HepG2 (cell line): ENCODE measurements at regions not wholly inside any gene's neighbourhood (a gene's known extent, or its start where the extent isn't known, plus 50 kb on each side); places are given as distances from the start of the nearest gene placed in this dataset.

Source experiments
- ATAC-seq: fragments of 200-7000 bp; cut with Tn5 transposase; 3 replicates; pipeline ENCODE4 v1.9.1; 2020; ENCODE audit warnings: mild to moderate bottlenecking, moderate library complexity
- BruUV-seq: library from RNA; stranded (reverse); fragments of 400-500 nt; replicated peaks from 2 replicates; lab custom pipeline; 2021; lab: Mats Ljungman, UMichigan
- CTCF ChIA-PET: fragments of 300-600 bp; formaldehyde crosslinking; extraction: SDS; loops from one replicate; lab custom pipeline; 2021; ENCODE audit warnings: low total read pairs, inconsistent platforms, low intra/inter-chr PET ratio; lab: Yijun Ruan, JAX
- POLR2A ChIA-PET: fragments of 350-600 bp; sonication (Branson Sonifier 250); formaldehyde crosslinking; loops from one replicate; lab custom pipeline; 2020; ENCODE audit warnings: antibody characterized with exemption, inconsistent platforms; lab: Yijun Ruan, JAX
- DNase-seq: peaks from one replicate; pipeline ENCODE4 v3.0.0-alpha.2; 2015; ENCODE audit warnings: low spot score
- FAIRE-seq: peaks from 3 replicates; lab custom pipeline; 2011; peaks lifted over from hg19 to GRCh38; lab: Jason Lieb, UNC
- H2AFZ ChIP-seq: one replicate; pipeline ENCODE4 v1.6.1; 2011; ENCODE audit warnings: low read length, inconsistent platforms
- H3K27ac ChIP-seq: fragments of 300-600 bp; 3 replicates; pipeline ENCODE4 v1.8.0; 2011; ENCODE audit warnings: mixed run types, mild to moderate bottlenecking, mixed read lengths, low read length, inconsistent platforms; ENCODE audit not compliant: insufficient read depth; ENCODE audit errors: extremely low read length
- H3K27me3 ChIP-seq, 2 experiments: fragments of 200-600 bp in 1 of 2; 2 replicates in 1 of 2; 3 replicates in 1 of 2; pipeline versions ENCODE4 v1.6.0 to v1.8.0; 2011; ENCODE audit warnings: low read length in 2 of 2, mild to moderate bottlenecking in 2 of 2, moderate library complexity in 2 of 2, inconsistent platforms in 1 of 2; ENCODE audit not compliant: insufficient read depth in 2 of 2, control insufficient read depth in 1 of 2
- H3K36me3 ChIP-seq, 2 experiments: fragments of 200-600 bp in 1 of 2; replicated peaks in 1 of 2; 2 replicates in 1 of 2; 3 replicates in 1 of 2; pipeline versions ENCODE4 v1.5.1 to v1.8.0; 2011; ENCODE audit warnings: low read length in 2 of 2, inconsistent platforms in 1 of 2; ENCODE audit not compliant: insufficient read depth in 2 of 2, control insufficient read depth in 1 of 2
- H3K4me1 ChIP-seq: 2 replicates; pipeline ENCODE4 v1.5.1; 2012; ENCODE audit warnings: low read length, inconsistent platforms; ENCODE audit not compliant: insufficient read depth
- H3K4me2 ChIP-seq: 2 replicates; pipeline ENCODE4 v1.6.0; 2011; ENCODE audit warnings: low read depth, low read length, inconsistent platforms
- H3K4me3 ChIP-seq, 3 experiments: fragments of 200-600 bp in 1 of 3; sonication (generic), shearing (Covaris generic) in 1 of 3; replicated peaks in 1 of 3; 2 replicates each; pipeline ENCODE4 v1.5.1; 2011 to 2016; ENCODE audit warnings: low read length in 3 of 3, inconsistent platforms in 2 of 3, low read depth in 2 of 3, mild to moderate bottlenecking in 2 of 3, control low read depth in 1 of 3, mixed read lengths in 1 of 3; ENCODE audit not compliant: insufficient read depth in 1 of 3
- H3K79me2 ChIP-seq: one replicate; pipeline ENCODE4 v1.6.1; 2011; ENCODE audit warnings: low read length, inconsistent platforms; ENCODE audit not compliant: insufficient read depth
- H3K9ac ChIP-seq: 2 replicates; pipeline ENCODE4 v1.6.0; 2011; ENCODE audit warnings: mild to moderate bottlenecking, low read depth, low read length, inconsistent platforms; ENCODE audit not compliant: insufficient read depth
- H3K9me3 ChIP-seq: 2 replicates; pipeline ENCODE4 v1.5.1; 2012; ENCODE audit warnings: mild to moderate bottlenecking, low read length
- H4K20me1 ChIP-seq: 2 replicates; pipeline ENCODE4 v1.6.0; 2011; ENCODE audit warnings: inconsistent platforms, mild to moderate bottlenecking, low read length, moderate library complexity; ENCODE audit not compliant: insufficient read depth
- PCBP2 ChIP-seq: fragments of 200-400 bp; formaldehyde crosslinking; optimal IDR thresholded peaks from 2 replicates; pipeline ENCODE3; 2018; ENCODE audit warnings: low read length, low read depth; ENCODE audit not compliant: poor library complexity, severe bottlenecking
- SATB2 ChIP-seq: sonication (generic); formaldehyde crosslinking; IDR thresholded peaks from 2 replicates; pipeline ENCODE4 v1.5.0; 2020; ENCODE audit warnings: missing genetic modification reagents
- WGBS: methylation state at CpG from one replicate; pipeline ENCODE4 v1.1.6; 2017; ENCODE audit warnings: low lambda C conversion rate; 5-methylcytosine and 5-hydroxymethylcytosine counted together
- in situ Hi-C: cut with HindIII; loops from 2 replicates; pipeline ENCODE4 v1.10.0; 2017; ENCODE audit warnings: low pct_unique_long_range_greater_than_20kb; ENCODE audit not compliant: extremely low pct_ligation_motif_present
- intact Hi-C: fragments of 100-400 bp; cut with micrococcal nuclease; formaldehyde crosslinking; loops from one replicate; pipeline ENCODE4 v1.10.0; 2022; ENCODE audit not compliant: unreplicated experiment
- TF ChIP-seq, protein P1 (sequence below): sonication (generic); formaldehyde crosslinking; IDR thresholded peaks from 2 replicates; pipeline ENCODE4 v1.4.0; 2020; ENCODE audit warnings: missing genetic modification reagents, borderline replicate concordance
- TF ChIP-seq, protein P2 (sequence below): IDR thresholded peaks from 2 replicates; pipeline ENCODE4 v1.6.1; 2016; ENCODE audit warnings: mild to moderate bottlenecking

DNA sequence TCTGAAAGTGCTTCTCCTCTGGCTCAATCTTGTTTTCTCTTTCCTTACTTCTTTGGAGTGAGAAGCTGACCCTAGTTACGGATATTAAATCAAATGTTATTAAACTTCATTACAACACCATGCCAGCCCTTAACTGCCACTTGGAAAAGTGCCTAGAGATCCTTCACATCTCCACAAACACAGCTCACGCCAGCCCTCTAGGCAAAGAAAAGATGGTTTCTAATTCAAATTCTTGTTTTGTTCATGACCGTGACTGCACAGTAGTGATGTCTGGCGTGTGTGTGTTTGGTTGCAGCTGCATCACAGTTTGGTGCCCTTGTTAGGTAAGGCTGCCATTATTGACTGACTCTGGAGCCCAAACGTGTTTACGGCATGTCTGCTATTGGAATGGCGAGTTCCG lies 113.0 kb downstream of the BEGAIN start (continued):
- no peak for TF ChIP-seq PCBP2

DNA sequence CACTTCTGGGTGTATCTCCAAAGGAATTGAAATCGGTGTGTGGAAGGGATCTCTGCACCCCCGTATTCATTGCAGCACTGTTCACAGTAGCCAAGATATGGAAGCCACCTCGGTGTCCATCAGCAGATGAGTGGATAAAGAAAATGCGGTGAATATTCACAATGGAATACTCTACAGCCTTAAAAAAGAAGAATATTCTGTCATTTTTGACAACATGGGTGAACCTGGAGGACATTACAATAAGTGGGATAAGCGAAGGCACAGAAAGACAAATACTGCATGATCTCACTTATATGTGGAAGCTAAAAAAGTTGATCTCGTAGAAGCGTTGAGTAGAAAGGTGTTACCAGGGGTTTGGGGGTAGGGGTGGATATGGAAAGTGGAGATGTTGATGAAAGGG lies 111.9 kb downstream of the BEGAIN start:
- Histone ChIP-seq H2AFZ (no peak overlapping the region), H3K79me2 (no peaks in the 10 kb centered on the region), H3K36me3 (no peaks in the 10 kb centered on the region), H3K4me3 (no peak overlapping the region), H3K27ac (no peak overlapping the region), H3K4me1 (peaks cover 22% of the 10 kb centered on the region), H3K9me3 (no peaks in the 10 kb centered on the region), H4K20me1 (no peaks in the 10 kb centered on the region), H3K4me2 (no peak overlapping the region), H3K9ac (no peak overlapping the region), H3K27me3 (no peaks in the 10 kb centered on the region)
- ChIA-PET POLR2A (no interaction called here), CTCF (no interaction called here)
- 98% methylated on average over 7 of the region's 7 CpGs for WGBS
- no peak for FAIRE-seq
- no TSS peak for BruUV-seq
- TF ChIP-seq, protein P1, sequence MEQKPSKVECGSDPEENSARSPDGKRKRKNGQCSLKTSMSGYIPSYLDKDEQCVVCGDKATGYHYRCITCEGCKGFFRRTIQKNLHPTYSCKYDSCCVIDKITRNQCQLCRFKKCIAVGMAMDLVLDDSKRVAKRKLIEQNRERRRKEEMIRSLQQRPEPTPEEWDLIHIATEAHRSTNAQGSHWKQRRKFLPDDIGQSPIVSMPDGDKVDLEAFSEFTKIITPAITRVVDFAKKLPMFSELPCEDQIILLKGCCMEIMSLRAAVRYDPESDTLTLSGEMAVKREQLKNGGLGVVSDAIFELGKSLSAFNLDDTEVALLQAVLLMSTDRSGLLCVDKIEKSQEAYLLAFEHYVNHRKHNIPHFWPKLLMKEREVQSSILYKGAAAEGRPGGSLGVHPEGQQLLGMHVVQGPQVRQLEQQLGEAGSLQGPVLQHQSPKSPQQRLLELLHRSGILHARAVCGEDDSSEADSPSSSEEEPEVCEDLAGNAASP: no peak
- no peak for TF ChIP-seq SATB2
- TF ChIP-seq, protein P2, sequence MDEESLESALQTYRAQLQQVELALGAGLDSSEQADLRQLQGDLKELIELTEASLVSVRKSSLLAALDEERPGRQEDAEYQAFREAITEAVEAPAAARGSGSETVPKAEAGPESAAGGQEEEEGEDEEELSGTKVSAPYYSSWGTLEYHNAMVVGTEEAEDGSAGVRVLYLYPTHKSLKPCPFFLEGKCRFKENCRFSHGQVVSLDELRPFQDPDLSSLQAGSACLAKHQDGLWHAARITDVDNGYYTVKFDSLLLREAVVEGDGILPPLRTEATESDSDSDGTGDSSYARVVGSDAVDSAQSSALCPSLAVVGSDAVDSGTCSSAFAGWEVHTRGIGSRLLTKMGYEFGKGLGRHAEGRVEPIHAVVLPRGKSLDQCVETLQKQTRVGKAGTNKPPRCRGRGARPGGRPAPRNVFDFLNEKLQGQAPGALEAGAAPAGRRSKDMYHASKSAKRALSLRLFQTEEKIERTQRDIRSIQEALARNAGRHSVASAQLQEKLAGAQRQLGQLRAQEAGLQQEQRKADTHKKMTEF: no peak
- intact Hi-C loops: loop anchor here (5.0 kb wide), 1 partner anchor 443 kb away; no protein-coding TSS in a partner anchor
- in situ Hi-C loops: no loop called here
- ATAC-seq: no peak
- no peak for DNase-seq
